ENCODE measurements at regions not wholly inside any gene's neighbourhood (a gene's known extent, or its start where the extent isn't known, plus 50 kb on each side); places are given as distances from the start of the nearest gene placed in this dataset.

GRCh38 chr13:89686171-89686570 is 1661.3 kb upstream of the MIR17HG start:
- ATAC-seq, result no peak

More at GRCh38 chr13:89686171-89686570, 1661.3 kb upstream of the MIR17HG start:
- no peak overlapping the region for H3K4me3 Mint-ChIP-seq
- no peaks in the 10 kb centered on the region for H3K4me1 Mint-ChIP-seq
- Histone ChIP-seq H3K36me3 (ENCODE audit: insufficient read depth) (no peaks in the 10 kb centered on the region), H3K79me2 (replicated peaks; ENCODE audit: insufficient read depth) (no peaks in the 10 kb centered on the region), H3K27me3 (ENCODE audit: insufficient read depth) (no peaks in the 10 kb centered on the region), H3K9me2 (ENCODE audit: insufficient read depth) (no peaks in the 10 kb centered on the region; the same call in none of the 2 replicates), H3K27ac (ENCODE audit: low read depth) (no peak overlapping the region), H3K4me2 (no peak overlapping the region), H2AFZ (no peak overlapping the region; the same call in 1 of the 2 replicates), H4K20me1 (replicated peaks; ENCODE audit: insufficient read depth) (no peaks in the 10 kb centered on the region), H3K4me3 (no peak overlapping the region), H3K4me1 (ENCODE audit: insufficient read depth) (no peaks in the 10 kb centered on the region), H3F3A (replicated peaks; ENCODE audit: low read depth) (no peaks in the 10 kb centered on the region)
- DNase-seq (ENCODE audit: low spot score), result no peak
- peaks cover 2% of the 10 kb centered on the region for H3K27me3 Mint-ChIP-seq (ENCODE audit: insufficient read depth, low read depth, poor library complexity)
- H3K9me3 Mint-ChIP-seq, result no peaks in the 10 kb centered on the region; the same call in 2 of the 3 replicates
- no peak overlapping the region for H3K27ac Mint-ChIP-seq
- TF ChIP-seq POLR2AphosphoS5 (IDR thresholded peaks at IDR 0.05; ENCODE audit: low read depth) (no peak), REST (IDR thresholded peaks at IDR 0.05; ENCODE audit: unreplicated experiment) (no peak), JUNB (IDR thresholded peaks at IDR 0.05; ENCODE audit: unreplicated experiment) (no peak), ZNF331 (CRISPR knock-in tag; IDR thresholded peaks at IDR 0.05; ENCODE audit: low read depth) (no peak), NANOG (IDR thresholded peaks at IDR 0.05; ENCODE audit: borderline replicate concordance) (no peak), STAT1 (IDR thresholded peaks at IDR 0.05; ENCODE audit: unreplicated experiment) (no peak), CREB1 (CRISPR knock-in tag; IDR thresholded peaks at IDR 0.05; ENCODE audit: low read depth) (no peak), ZNF114 (CRISPR knock-in tag; IDR thresholded peaks at IDR 0.05) (no peak), ETS1 (IDR thresholded peaks at IDR 0.05) (no peak), EZH2 (IDR thresholded peaks at IDR 0.05; ENCODE audit: low read depth, unreplicated experiment) (no peak), EZH2phosphoT487 (IDR thresholded peaks at IDR 0.05; ENCODE audit: unreplicated experiment) (no peak)
- TF ChIP-seq, protein P1, sequence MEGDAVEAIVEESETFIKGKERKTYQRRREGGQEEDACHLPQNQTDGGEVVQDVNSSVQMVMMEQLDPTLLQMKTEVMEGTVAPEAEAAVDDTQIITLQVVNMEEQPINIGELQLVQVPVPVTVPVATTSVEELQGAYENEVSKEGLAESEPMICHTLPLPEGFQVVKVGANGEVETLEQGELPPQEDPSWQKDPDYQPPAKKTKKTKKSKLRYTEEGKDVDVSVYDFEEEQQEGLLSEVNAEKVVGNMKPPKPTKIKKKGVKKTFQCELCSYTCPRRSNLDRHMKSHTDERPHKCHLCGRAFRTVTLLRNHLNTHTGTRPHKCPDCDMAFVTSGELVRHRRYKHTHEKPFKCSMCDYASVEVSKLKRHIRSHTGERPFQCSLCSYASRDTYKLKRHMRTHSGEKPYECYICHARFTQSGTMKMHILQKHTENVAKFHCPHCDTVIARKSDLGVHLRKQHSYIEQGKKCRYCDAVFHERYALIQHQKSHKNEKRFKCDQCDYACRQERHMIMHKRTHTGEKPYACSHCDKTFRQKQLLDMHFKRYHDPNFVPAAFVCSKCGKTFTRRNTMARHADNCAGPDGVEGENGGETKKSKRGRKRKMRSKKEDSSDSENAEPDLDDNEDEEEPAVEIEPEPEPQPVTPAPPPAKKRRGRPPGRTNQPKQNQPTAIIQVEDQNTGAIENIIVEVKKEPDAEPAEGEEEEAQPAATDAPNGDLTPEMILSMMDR (conservative IDR thresholded peaks at IDR 0.05; ENCODE audit: low read depth in 2 of 2), result no peak
- TF ChIP-seq, protein P2, sequence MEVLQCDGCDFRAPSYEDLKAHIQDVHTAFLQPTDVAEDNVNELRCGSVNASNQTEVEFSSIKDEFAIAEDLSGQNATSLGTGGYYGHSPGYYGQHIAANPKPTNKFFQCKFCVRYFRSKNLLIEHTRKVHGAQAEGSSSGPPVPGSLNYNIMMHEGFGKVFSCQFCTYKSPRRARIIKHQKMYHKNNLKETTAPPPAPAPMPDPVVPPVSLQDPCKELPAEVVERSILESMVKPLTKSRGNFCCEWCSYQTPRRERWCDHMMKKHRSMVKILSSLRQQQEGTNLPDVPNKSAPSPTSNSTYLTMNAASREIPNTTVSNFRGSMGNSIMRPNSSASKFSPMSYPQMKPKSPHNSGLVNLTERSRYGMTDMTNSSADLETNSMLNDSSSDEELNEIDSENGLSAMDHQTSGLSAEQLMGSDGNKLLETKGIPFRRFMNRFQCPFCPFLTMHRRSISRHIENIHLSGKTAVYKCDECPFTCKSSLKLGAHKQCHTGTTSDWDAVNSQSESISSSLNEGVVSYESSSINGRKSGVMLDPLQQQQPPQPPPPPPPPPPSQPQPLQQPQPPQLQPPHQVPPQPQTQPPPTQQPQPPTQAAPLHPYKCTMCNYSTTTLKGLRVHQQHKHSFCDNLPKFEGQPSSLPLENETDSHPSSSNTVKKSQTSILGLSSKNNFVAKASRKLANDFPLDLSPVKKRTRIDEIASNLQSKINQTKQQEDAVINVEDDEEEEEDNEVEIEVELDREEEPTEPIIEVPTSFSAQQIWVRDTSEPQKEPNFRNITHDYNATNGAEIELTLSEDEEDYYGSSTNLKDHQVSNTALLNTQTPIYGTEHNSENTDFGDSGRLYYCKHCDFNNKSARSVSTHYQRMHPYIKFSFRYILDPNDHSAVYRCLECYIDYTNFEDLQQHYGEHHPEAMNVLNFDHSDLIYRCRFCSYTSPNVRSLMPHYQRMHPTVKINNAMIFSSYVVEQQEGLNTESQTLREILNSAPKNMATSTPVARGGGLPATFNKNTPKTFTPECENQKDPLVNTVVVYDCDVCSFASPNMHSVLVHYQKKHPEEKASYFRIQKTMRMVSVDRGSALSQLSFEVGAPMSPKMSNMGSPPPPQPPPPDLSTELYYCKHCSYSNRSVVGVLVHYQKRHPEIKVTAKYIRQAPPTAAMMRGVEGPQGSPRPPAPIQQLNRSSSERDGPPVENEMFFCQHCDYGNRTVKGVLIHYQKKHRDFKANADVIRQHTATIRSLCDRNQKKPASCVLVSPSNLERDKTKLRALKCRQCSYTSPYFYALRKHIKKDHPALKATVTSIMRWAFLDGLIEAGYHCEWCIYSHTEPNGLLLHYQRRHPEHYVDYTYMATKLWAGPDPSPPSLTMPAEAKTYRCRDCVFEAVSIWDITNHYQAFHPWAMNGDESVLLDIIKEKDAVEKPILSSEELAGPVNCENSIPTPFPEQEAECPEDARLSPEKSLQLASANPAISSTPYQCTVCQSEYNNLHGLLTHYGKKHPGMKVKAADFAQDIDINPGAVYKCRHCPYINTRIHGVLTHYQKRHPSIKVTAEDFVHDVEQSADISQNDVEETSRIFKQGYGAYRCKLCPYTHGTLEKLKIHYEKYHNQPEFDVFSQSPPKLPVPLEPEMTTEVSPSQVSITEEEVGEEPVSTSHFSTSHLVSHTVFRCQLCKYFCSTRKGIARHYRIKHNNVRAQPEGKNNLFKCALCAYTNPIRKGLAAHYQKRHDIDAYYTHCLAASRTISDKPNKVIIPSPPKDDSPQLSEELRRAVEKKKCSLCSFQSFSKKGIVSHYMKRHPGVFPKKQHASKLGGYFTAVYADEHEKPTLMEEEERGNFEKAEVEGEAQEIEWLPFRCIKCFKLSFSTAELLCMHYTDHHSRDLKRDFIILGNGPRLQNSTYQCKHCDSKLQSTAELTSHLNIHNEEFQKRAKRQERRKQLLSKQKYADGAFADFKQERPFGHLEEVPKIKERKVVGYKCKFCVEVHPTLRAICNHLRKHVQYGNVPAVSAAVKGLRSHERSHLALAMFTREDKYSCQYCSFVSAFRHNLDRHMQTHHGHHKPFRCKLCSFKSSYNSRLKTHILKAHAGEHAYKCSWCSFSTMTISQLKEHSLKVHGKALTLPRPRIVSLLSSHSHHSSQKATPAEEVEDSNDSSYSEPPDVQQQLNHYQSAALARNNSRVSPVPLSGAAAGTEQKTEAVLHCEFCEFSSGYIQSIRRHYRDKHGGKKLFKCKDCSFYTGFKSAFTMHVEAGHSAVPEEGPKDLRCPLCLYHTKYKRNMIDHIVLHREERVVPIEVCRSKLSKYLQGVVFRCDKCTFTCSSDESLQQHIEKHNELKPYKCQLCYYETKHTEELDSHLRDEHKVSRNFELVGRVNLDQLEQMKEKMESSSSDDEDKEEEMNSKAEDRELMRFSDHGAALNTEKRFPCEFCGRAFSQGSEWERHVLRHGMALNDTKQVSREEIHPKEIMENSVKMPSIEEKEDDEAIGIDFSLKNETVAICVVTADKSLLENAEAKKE (CRISPR knock-in tag; IDR thresholded peaks at IDR 0.05), result no peak
- no peaks in the 10 kb centered on the region; the same call in 2 of the 3 replicates for H3K36me3 Mint-ChIP-seq (ENCODE audit: low read depth)

All from GM23338 (cell line).